Keratinocyte (primary cell): ENCODE measurements at regions not wholly inside any gene's neighbourhood (a gene's known extent, or its start where the extent isn't known, plus 50 kb on each side); places are given as distances from the start of the nearest gene placed in this dataset.

Experiments
- DNase-seq: peaks from one replicate; pipeline ENCODE4 v3.0.0-alpha.2; 2011; ENCODE audit warnings: low read depth, missing footprints, low spot score
- FAIRE-seq: peaks from 2 replicates; lab custom pipeline; 2011; peaks lifted over from hg19 to GRCh38; lab: Jason Lieb, UNC
- H2AFZ ChIP-seq: 2 replicates; pipeline ENCODE4 v1.6.0; 2012; ENCODE audit warnings: low read length, control low read depth, inconsistent platforms; ENCODE audit not compliant: control insufficient read depth
- H3K27ac ChIP-seq: 2 replicates; pipeline ENCODE4 v1.5.1; 2011; ENCODE audit warnings: low read length; ENCODE audit not compliant: control insufficient read depth, insufficient read depth
- H3K27me3 ChIP-seq: 3 replicates; pipeline ENCODE4 v1.6.0; 2011; ENCODE audit warnings: low read length; ENCODE audit not compliant: control insufficient read depth, insufficient read depth; ENCODE audit errors: extremely low read depth
- H3K36me3 ChIP-seq, 2 experiments: 2 replicates in 1 of 2; 3 replicates in 1 of 2; pipeline ENCODE4 v1.5.1; 2011; ENCODE audit warnings: low read length in 2 of 2, mild to moderate bottlenecking in 1 of 2; ENCODE audit not compliant: control insufficient read depth in 2 of 2, insufficient read depth in 2 of 2; ENCODE audit errors: extremely low read depth in 1 of 2
- H3K4me1 ChIP-seq: 3 replicates; pipeline ENCODE4 v1.5.1; 2011; ENCODE audit warnings: low read length; ENCODE audit not compliant: control insufficient read depth, insufficient read depth; ENCODE audit errors: extremely low read depth
- H3K4me2 ChIP-seq: 3 replicates; pipeline ENCODE4 v1.6.0; 2011; ENCODE audit warnings: low read depth, low read length; ENCODE audit not compliant: control insufficient read depth, insufficient read depth; ENCODE audit errors: extremely low read depth
- H3K4me3 ChIP-seq, 3 experiments: fragments of 200-600 bp in 1 of 3; sonication (generic) in 1 of 3; 2 replicates in 2 of 3; 3 replicates in 1 of 3; pipeline ENCODE4 v1.5.1; 2011 to 2016; ENCODE audit warnings: low read length in 3 of 3, mild to moderate bottlenecking in 3 of 3, control low read depth in 2 of 3, inconsistent platforms in 1 of 3, low read depth in 1 of 3, mixed read lengths in 1 of 3, mixed run types in 1 of 3, moderate library complexity in 1 of 3; ENCODE audit not compliant: control insufficient read depth in 2 of 3, insufficient read depth in 2 of 3; ENCODE audit errors: extremely low read depth in 1 of 3
- H3K79me2 ChIP-seq: 2 replicates; pipeline ENCODE4 v1.6.0; 2012; ENCODE audit warnings: low read length; ENCODE audit not compliant: control insufficient read depth, insufficient read depth
- H3K9ac ChIP-seq: 3 replicates; pipeline ENCODE4 v1.6.0; 2011; ENCODE audit warnings: low read length; ENCODE audit not compliant: control insufficient read depth, insufficient read depth; ENCODE audit errors: extremely low read depth
- H3K9me1 ChIP-seq: 3 replicates; pipeline ENCODE4 v1.6.0; 2011; ENCODE audit warnings: low read length; ENCODE audit not compliant: control insufficient read depth, insufficient read depth; ENCODE audit errors: extremely low read depth
- H3K9me3 ChIP-seq: 2 replicates; pipeline ENCODE4 v1.5.1; 2012; ENCODE audit warnings: low read depth, low read length; ENCODE audit not compliant: control insufficient read depth
- H4K20me1 ChIP-seq: 3 replicates; pipeline ENCODE4 v1.6.0; 2011; ENCODE audit warnings: low read length; ENCODE audit not compliant: control insufficient read depth, insufficient read depth; ENCODE audit errors: extremely low read depth
- EZH2 ChIP-seq: IDR thresholded peaks from one replicate; pipeline ENCODE4 v1.6.1; 2012; ENCODE audit warnings: inconsistent platforms, mild to moderate bottlenecking, low read length, moderate library complexity
- dilution Hi-C: fragments of 300-500 bp; cut with MboI; formaldehyde crosslinking; loops from one replicate; pipeline ENCODE4 v1.7.0; 2020; ENCODE audit warnings: low sequenced_read_pairs; ENCODE audit not compliant: extremely low pct_ligation_motif_present
- TF ChIP-seq, protein P1 (sequence below), 3 experiments: IDR thresholded peaks in 1 of 3; conservative IDR thresholded peaks in 1 of 3; optimal IDR thresholded peaks in 1 of 3; 2 replicates in 2 of 3; 3 replicates in 1 of 3; pipeline versions ENCODE3 to v1.5.1; 2011; ENCODE audit warnings: low read length in 3 of 3, mild to moderate bottlenecking in 3 of 3, moderate library complexity in 2 of 3, control low read depth in 1 of 3, inconsistent platforms in 1 of 3; ENCODE audit not compliant: insufficient read depth in 2 of 3; ENCODE audit errors: extremely low read depth in 1 of 3

DNA sequence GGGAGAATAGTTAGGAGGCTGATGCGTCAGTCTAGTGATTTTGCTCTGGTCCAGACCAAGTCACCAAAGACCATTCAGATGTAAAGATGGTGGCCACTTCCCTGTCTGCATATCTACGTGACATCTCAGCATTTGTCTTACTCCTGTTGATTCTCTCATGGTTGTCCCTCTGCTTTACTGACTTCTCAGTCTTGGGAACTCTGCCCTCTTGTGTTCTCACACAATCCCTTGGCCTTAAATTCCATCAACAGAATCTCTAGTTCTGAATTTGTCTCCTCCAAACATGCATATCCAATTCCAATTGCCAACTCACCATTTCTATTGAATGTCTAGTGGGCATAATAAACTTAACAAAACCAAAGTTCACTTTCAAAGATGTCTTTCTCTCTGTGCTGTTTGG, 147.8 kb downstream of the SLC24A2 start:
- no peak overlapping the region for H3K4me3 ChIP-seq
- H3K9me1 ChIP-seq, result no peaks in the 10 kb centered on the region
- H3K36me3 ChIP-seq, result no peaks in the 10 kb centered on the region
- H3K4me2 ChIP-seq, result no peak overlapping the region
- no peak for FAIRE-seq
- no peak overlapping the region for H3K9ac ChIP-seq
- no peaks in the 10 kb centered on the region for H3K27me3 ChIP-seq
- H2AFZ ChIP-seq, result no peak overlapping the region
- TF ChIP-seq, protein P1, sequence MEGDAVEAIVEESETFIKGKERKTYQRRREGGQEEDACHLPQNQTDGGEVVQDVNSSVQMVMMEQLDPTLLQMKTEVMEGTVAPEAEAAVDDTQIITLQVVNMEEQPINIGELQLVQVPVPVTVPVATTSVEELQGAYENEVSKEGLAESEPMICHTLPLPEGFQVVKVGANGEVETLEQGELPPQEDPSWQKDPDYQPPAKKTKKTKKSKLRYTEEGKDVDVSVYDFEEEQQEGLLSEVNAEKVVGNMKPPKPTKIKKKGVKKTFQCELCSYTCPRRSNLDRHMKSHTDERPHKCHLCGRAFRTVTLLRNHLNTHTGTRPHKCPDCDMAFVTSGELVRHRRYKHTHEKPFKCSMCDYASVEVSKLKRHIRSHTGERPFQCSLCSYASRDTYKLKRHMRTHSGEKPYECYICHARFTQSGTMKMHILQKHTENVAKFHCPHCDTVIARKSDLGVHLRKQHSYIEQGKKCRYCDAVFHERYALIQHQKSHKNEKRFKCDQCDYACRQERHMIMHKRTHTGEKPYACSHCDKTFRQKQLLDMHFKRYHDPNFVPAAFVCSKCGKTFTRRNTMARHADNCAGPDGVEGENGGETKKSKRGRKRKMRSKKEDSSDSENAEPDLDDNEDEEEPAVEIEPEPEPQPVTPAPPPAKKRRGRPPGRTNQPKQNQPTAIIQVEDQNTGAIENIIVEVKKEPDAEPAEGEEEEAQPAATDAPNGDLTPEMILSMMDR (optimal IDR thresholded peaks at IDR 0.05 in 1 of 3, IDR thresholded peaks at IDR 0.05 in 1 of 3, conservative IDR thresholded peaks at IDR 0.05 in 1 of 3; ENCODE audit: extremely low read depth in 1 of 3, insufficient read depth in 2 of 3, low read length in 3 of 3), result peak in 1 of 3 experiments; percentile 3
- no peak for TF ChIP-seq EZH2
- no peaks in the 10 kb centered on the region for H3K9me3 ChIP-seq
- no peak overlapping the region for H3K27ac ChIP-seq
- no peaks in the 10 kb centered on the region for H3K4me1 ChIP-seq
- no peaks in the 10 kb centered on the region for H3K79me2 ChIP-seq
- dilution Hi-C loops, result no loop called here
- DNase-seq, result no peak
- no peaks in the 10 kb centered on the region for H4K20me1 ChIP-seq

DNA sequence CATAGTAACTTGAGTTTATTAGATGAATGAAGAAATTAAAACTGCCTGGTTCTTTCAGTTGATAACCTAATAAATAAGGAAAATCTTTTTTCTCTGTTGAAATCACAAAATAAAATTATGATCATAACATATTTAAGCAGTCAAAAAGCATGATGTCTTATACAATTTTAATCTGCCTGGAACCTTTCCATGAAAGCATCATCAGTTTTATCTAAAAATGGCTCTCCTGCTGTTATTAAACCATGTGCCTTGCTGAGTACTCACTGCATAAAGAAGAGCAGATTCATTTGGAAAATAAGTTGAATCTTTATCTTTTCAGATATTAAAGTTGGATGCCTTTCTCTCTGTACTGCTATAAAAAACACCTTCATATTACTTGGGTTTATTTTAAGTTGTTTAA, 148.8 kb downstream of the SLC24A2 start:
- Histone ChIP-seq H3K36me3 (no peaks in the 10 kb centered on the region), H3K4me1 (no peaks in the 10 kb centered on the region), H3K4me2 (no peak overlapping the region), H3K9me3 (no peaks in the 10 kb centered on the region), H3K9ac (no peak overlapping the region), H4K20me1 (no peaks in the 10 kb centered on the region), H3K79me2 (no peaks in the 10 kb centered on the region), H3K4me3 (no peak overlapping the region), H3K27ac (no peak overlapping the region), H3K9me1 (no peaks in the 10 kb centered on the region), H3K27me3 (no peaks in the 10 kb centered on the region), H2AFZ (no peak overlapping the region)
- TF ChIP-seq EZH2, result no peak
- TF ChIP-seq, protein P1 (optimal IDR thresholded peaks at IDR 0.05 in 1 of 3, IDR thresholded peaks at IDR 0.05 in 1 of 3, conservative IDR thresholded peaks at IDR 0.05 in 1 of 3; ENCODE audit: extremely low read depth in 1 of 3, insufficient read depth in 2 of 3, low read length in 3 of 3), result no peak
- FAIRE-seq, result no peak
- no peak for DNase-seq
- dilution Hi-C loops, result no loop called here
